Kidney (tissue), 13 donors: ENCODE measurements at regions not wholly inside any gene's neighbourhood (a gene's known extent, or its start where the extent isn't known, plus 50 kb on each side); places are given as distances from the start of the nearest gene placed in this dataset.
A peak's percentile ranks its signal among the peaks of the same experiment; 100 is the strongest.
"Not testable (repeated sequence)": the region's sequence is repeated elsewhere in the genome, so short reads cannot be mapped to it uniquely, and the experiment has no call there.

ENCODE experiments used
- DNase-seq, 5 donors: peaks; one replicate each; pipeline ENCODE4 v3.0.0-alpha.2; 2013 to 2020
- FAIRE-seq: peaks from 2 replicates; lab custom pipeline; 2012; peaks lifted over from hg19 to GRCh38; lab: Jason Lieb, UNC
- H3K27ac ChIP-seq, 2 donors: one replicate each; pipeline ENCODE4 v1.7.0; 2013; ENCODE audit warnings: low read depth in 2 of 2, low read length in 2 of 2, inconsistent platforms in 1 of 2
- H3K27me3 ChIP-seq: one replicate; pipeline ENCODE4 v1.7.1; 2013; ENCODE audit warnings: low read length, inconsistent platforms; ENCODE audit not compliant: control insufficient read depth, insufficient read depth
- H3K36me3 ChIP-seq, 3 donors: one replicate each; pipeline versions ENCODE4 v1.7.0 to v1.7.1; 2013; ENCODE audit warnings: low read length in 3 of 3, control low read depth in 1 of 3, inconsistent platforms in 1 of 3; ENCODE audit not compliant: insufficient read depth in 3 of 3, control insufficient read depth in 2 of 3
- H3K4me1 ChIP-seq, 3 donors: one replicate each; pipeline versions ENCODE4 v1.7.0 to v1.7.1; 2013; ENCODE audit warnings: low read length in 3 of 3, inconsistent platforms in 1 of 3, low read depth in 1 of 3; ENCODE audit not compliant: control insufficient read depth in 2 of 3, insufficient read depth in 2 of 3
- H3K4me3 ChIP-seq, 3 donors: one replicate each; pipeline versions ENCODE4 v1.7.0 to v1.8.1; 2013; ENCODE audit warnings: low read length in 3 of 3, control low read depth in 1 of 3, inconsistent platforms in 1 of 3
- H3K9ac ChIP-seq, 3 donors: one replicate each; pipeline versions ENCODE4 v1.7.0 to v1.7.1; 2013; ENCODE audit warnings: low read length in 3 of 3, control low read depth in 1 of 3, inconsistent platforms in 1 of 3
- H3K9me3 ChIP-seq, 3 donors: one replicate each; pipeline versions ENCODE4 v1.7.0 to v1.7.1; 2013; ENCODE audit warnings: low read length in 3 of 3, control low read depth in 1 of 3, inconsistent platforms in 1 of 3; ENCODE audit not compliant: control insufficient read depth in 2 of 3, insufficient read depth in 1 of 3
- intact Hi-C: fragments of 100-400 bp; cut with DNase I; formaldehyde crosslinking; loops from one replicate; pipeline ENCODE4 v1.11.1; 2022
- TF ChIP-seq, protein P1 (sequence below): IDR thresholded peaks from 3 replicates; pipeline ENCODE4 v1.5.1; 2012; ENCODE audit warnings: mild to moderate bottlenecking, moderate library complexity, borderline replicate concordance; ENCODE audit not compliant: insufficient read depth; ENCODE audit errors: extremely low read depth
- donor health status: control.
- donor health status: control.
- donor health status: control.
- donor health status: control.
- donor health status: control.
- donor health status: DM: yes; HTN: yes; CAD: no.
- donor health status: Normal renal cell carcinoma (clear cell type).

- H3K4me3 ChIP-seq = no peak overlapping the region
- FAIRE-seq = no peak
- TF ChIP-seq, protein P1, sequence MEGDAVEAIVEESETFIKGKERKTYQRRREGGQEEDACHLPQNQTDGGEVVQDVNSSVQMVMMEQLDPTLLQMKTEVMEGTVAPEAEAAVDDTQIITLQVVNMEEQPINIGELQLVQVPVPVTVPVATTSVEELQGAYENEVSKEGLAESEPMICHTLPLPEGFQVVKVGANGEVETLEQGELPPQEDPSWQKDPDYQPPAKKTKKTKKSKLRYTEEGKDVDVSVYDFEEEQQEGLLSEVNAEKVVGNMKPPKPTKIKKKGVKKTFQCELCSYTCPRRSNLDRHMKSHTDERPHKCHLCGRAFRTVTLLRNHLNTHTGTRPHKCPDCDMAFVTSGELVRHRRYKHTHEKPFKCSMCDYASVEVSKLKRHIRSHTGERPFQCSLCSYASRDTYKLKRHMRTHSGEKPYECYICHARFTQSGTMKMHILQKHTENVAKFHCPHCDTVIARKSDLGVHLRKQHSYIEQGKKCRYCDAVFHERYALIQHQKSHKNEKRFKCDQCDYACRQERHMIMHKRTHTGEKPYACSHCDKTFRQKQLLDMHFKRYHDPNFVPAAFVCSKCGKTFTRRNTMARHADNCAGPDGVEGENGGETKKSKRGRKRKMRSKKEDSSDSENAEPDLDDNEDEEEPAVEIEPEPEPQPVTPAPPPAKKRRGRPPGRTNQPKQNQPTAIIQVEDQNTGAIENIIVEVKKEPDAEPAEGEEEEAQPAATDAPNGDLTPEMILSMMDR = no peak
Measured at GRCh38 chr3:186442162-186442561, 80.1 kb upstream of the DGKG start.

GRCh38 chr3:186440891-186441290 is 78.9 kb upstream of the DGKG start:
- H3K9ac ChIP-seq = no peak overlapping the region
- no peak overlapping the region for H3K4me3 ChIP-seq
- TF ChIP-seq, protein P1 = no peak
- H3K36me3 ChIP-seq = no peaks in the 10 kb centered on the region
- intact Hi-C loops = no loop called here
- H3K9me3 ChIP-seq = no peaks in the 10 kb centered on the region
- FAIRE-seq (no peak), DNase-seq (no peak)
- H3K27ac ChIP-seq = no peak overlapping the region
- no peaks in the 10 kb centered on the region for H3K27me3 ChIP-seq
- H3K4me1 ChIP-seq = no peaks in the 10 kb centered on the region

More at GRCh38 chr3:186442162-186442561, 80.1 kb upstream of the DGKG start:
- intact Hi-C loops = no loop called here
- H3K36me3 ChIP-seq = no peaks in the 10 kb centered on the region
- no peak for DNase-seq
- H3K9me3 ChIP-seq = no peaks in the 10 kb centered on the region
- no peaks in the 10 kb centered on the region for H3K27me3 ChIP-seq
- H3K27ac ChIP-seq = no peak overlapping the region
- H3K9ac ChIP-seq = no peak overlapping the region
- H3K4me1 ChIP-seq = no peaks in the 10 kb centered on the region

DNA sequence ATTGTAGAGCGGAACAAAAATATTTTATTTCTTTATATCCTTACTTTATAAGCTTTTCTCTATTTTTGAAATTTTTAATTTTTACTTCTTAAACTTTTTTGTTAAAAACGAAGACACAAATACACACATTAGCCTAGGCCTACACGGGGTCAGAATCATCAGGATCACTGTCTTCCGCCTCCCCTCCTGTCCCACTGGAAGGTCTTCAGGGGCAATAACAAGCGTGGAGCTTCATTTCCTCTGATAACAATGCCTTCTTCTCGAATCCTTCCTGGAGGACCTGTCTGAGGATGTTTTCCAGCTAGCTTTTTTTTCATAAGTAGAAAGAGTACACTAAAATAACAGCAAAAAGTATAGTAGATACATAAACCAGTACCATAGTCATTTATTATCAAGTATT is 77.7 kb upstream of the DGKG start:
- TF ChIP-seq, protein P1 = no peak
- no peak overlapping the region for H3K9ac ChIP-seq
- H3K36me3 ChIP-seq = no peaks in the 10 kb centered on the region
- H3K9me3 ChIP-seq = no peaks in the 10 kb centered on the region
- no peak overlapping the region for H3K4me3 ChIP-seq
- no peak for DNase-seq
- no peak for FAIRE-seq
- H3K27ac ChIP-seq = no peak overlapping the region
- no peaks in the 10 kb centered on the region for H3K27me3 ChIP-seq
- intact Hi-C loops = no loop called here
- no peaks in the 10 kb centered on the region for H3K4me1 ChIP-seq

GRCh38 chr3:186435332-186435731 is 73.3 kb upstream of the DGKG start:
- H3K27me3 ChIP-seq, H3K36me3 ChIP-seq, intact Hi-C loops, H3K4me1 ChIP-seq, FAIRE-seq, H3K27ac ChIP-seq, H3K9me3 ChIP-seq, H3K9ac ChIP-seq, H3K4me3 ChIP-seq: not testable (repeated sequence)
- peak in 1 of 5 donors; percentile 71 for DNase-seq
